Endothelial cell of umbilical vein (primary cell): ENCODE measurements at regions not wholly inside any gene's neighbourhood (a gene's known extent, or its start where the extent isn't known, plus 50 kb on each side); places are given as distances from the start of the nearest gene placed in this dataset.

Source experiments
- BruUV-seq: library from RNA; stranded (reverse); fragments of 400-500 nt; replicated peaks from 2 replicates; lab custom pipeline; 2021; lab: Mats Ljungman, UMichigan
- CTCF ChIA-PET: fragments of 300-600, 350-600 bp; sonication (Branson Sonifier 250); formaldehyde crosslinking; loops from one replicate; lab custom pipeline; 2021; ENCODE audit warnings: antibody characterized with exemption, inconsistent platforms; lab: Charles Lee
- POLR2A ChIA-PET: fragments of 300-600, 350-600 bp; sonication (Branson Sonifier 250); formaldehyde crosslinking; loops from one replicate; lab custom pipeline; 2021; ENCODE audit warnings: antibody characterized with exemption, inconsistent platforms; lab: Charles Lee
- DNase-seq: peaks from one replicate; pipeline ENCODE4 v3.0.0-alpha.2; 2011; ENCODE audit warnings: low read depth, low spot score
- FAIRE-seq: peaks from 2 replicates; lab custom pipeline; 2011; peaks lifted over from hg19 to GRCh38; lab: Jason Lieb, UNC
- H2AFZ ChIP-seq: 2 replicates; pipeline ENCODE4 v1.6.0; 2012; ENCODE audit warnings: low read depth, low read length, control low read depth, inconsistent platforms
- H3K27ac ChIP-seq: 2 replicates; pipeline ENCODE4 v1.5.1; 2011; ENCODE audit warnings: low read depth, mild to moderate bottlenecking, control low read depth, low read length, moderate library complexity; ENCODE audit not compliant: insufficient read depth
- H3K27me3 ChIP-seq, 2 experiments: 2 replicates each; pipeline versions ENCODE4 v1.6.0 to v1.6.1; 2011; ENCODE audit warnings: low read length in 2 of 2, mixed read lengths in 1 of 2; ENCODE audit not compliant: control insufficient read depth in 2 of 2, insufficient read depth in 2 of 2
- H3K36me3 ChIP-seq, 2 experiments: 2 replicates in 1 of 2; 3 replicates in 1 of 2; pipeline ENCODE4 v1.5.1; 2011; ENCODE audit warnings: low read length in 2 of 2, mild to moderate bottlenecking in 1 of 2, moderate library complexity in 1 of 2; ENCODE audit not compliant: control insufficient read depth in 2 of 2, insufficient read depth in 2 of 2; ENCODE audit errors: extremely low read depth in 1 of 2
- H3K4me1 ChIP-seq: 3 replicates; pipeline ENCODE4 v1.5.1; 2011; ENCODE audit warnings: mild to moderate bottlenecking, low read length; ENCODE audit not compliant: control insufficient read depth, insufficient read depth; ENCODE audit errors: extremely low read depth
- H3K4me2 ChIP-seq: 2 replicates; pipeline ENCODE4 v1.6.1; 2011; ENCODE audit warnings: low read length, control low read depth, mixed read lengths; ENCODE audit not compliant: insufficient read depth
- H3K4me3 ChIP-seq, 3 experiments: fragments of 200-600 bp in 1 of 3; sonication (generic), shearing (Covaris generic) in 1 of 3; replicated peaks in 1 of 3; 2 replicates each; pipeline ENCODE4 v1.5.1; 2011 to 2016; ENCODE audit warnings: control low read depth in 3 of 3, low read length in 3 of 3, mild to moderate bottlenecking in 2 of 3, inconsistent platforms in 1 of 3, low read depth in 1 of 3, moderate library complexity in 1 of 3; ENCODE audit not compliant: insufficient read depth in 1 of 3
- H3K79me2 ChIP-seq: 2 replicates; pipeline ENCODE4 v1.6.0; 2012; ENCODE audit warnings: low read length, inconsistent platforms; ENCODE audit not compliant: control insufficient read depth, insufficient read depth
- H3K9ac ChIP-seq: replicated peaks from 2 replicates; pipeline ENCODE3; 2011; ENCODE audit warnings: low read length, control low read depth; ENCODE audit not compliant: insufficient read depth; ENCODE audit errors: extremely low read depth
- H3K9me1 ChIP-seq: replicated peaks from 3 replicates; pipeline ENCODE4 v1.6.0; 2011; ENCODE audit warnings: mild to moderate bottlenecking, low read length; ENCODE audit not compliant: control insufficient read depth, insufficient read depth; ENCODE audit errors: extremely low read depth
- H3K9me3 ChIP-seq: replicated peaks from 2 replicates; pipeline ENCODE4 v1.5.1; 2012; ENCODE audit warnings: low read length, inconsistent platforms; ENCODE audit not compliant: control insufficient read depth, insufficient read depth
- H4K20me1 ChIP-seq: replicated peaks from 2 replicates; pipeline ENCODE3; 2011; ENCODE audit warnings: mild to moderate bottlenecking, low read length; ENCODE audit not compliant: control insufficient read depth, insufficient read depth; ENCODE audit errors: extremely low read depth
- CTCF ChIP-seq, 2 donors: IDR thresholded peaks; 1 replicate in 1 of 2; 2 replicates in 1 of 2; pipeline ENCODE4 v1.5.1; 2011; ENCODE audit warnings: low read length in 2 of 2, mild to moderate bottlenecking in 2 of 2, moderate library complexity in 2 of 2, control low read depth in 1 of 2, inconsistent platforms in 1 of 2, low read depth in 1 of 2; ENCODE audit not compliant: insufficient read depth in 1 of 2; ENCODE audit errors: extremely low read depth in 1 of 2
- EZH2 ChIP-seq: IDR thresholded peaks from 2 replicates; pipeline ENCODE4 v1.6.1; 2012; ENCODE audit warnings: borderline replicate concordance, low read depth, mild to moderate bottlenecking, moderate library complexity, low read length, inconsistent platforms; ENCODE audit not compliant: severe bottlenecking
- FOS ChIP-seq: IDR thresholded peaks from 2 replicates; pipeline ENCODE4 v1.6.1; 2011; ENCODE audit warnings: mild to moderate bottlenecking, low read length, moderate library complexity, borderline replicate concordance; ENCODE audit not compliant: insufficient read depth
- GATA2 ChIP-seq: IDR thresholded peaks from 2 replicates; pipeline ENCODE4 v1.7.0; 2011; ENCODE audit warnings: low read depth, mild to moderate bottlenecking, moderate library complexity, mixed read lengths, low read length; ENCODE audit not compliant: insufficient read length, insufficient read depth
- MAX ChIP-seq: IDR thresholded peaks from 2 replicates; pipeline ENCODE4 v1.6.1; 2011; ENCODE audit not compliant: insufficient read depth, insufficient read length
- POLR2A ChIP-seq: IDR thresholded peaks from 2 replicates; pipeline ENCODE4 v1.6.1; 2012; ENCODE audit warnings: low read depth, mild to moderate bottlenecking, control low read depth, low read length
- POLR2AphosphoS5 ChIP-seq: IDR thresholded peaks from 2 replicates; pipeline ENCODE4 v1.6.1; 2012; ENCODE audit warnings: low read depth, mild to moderate bottlenecking, control low read depth, low read length, moderate library complexity; ENCODE audit not compliant: insufficient read depth
- dilution Hi-C: fragments of 300-500 bp; cut with MboI; formaldehyde crosslinking; loops from one replicate; pipeline ENCODE4 v1.15.0; 2019; ENCODE audit warnings: low sequenced_read_pairs; ENCODE audit not compliant: extremely low pct_ligation_motif_present
- intact Hi-C: fragments of 100-400 bp; cut with micrococcal nuclease; formaldehyde crosslinking; loops from one replicate; pipeline ENCODE4 v1.10.0; 2022

GRCh38 chr10:121418126-121418777 is 180.0 kb downstream of the FGFR2 start:
- BruUV-seq = no TSS peak
- Histone ChIP-seq H4K20me1 (no peaks in the 10 kb centered on the region), H3K9me1 (no peaks in the 10 kb centered on the region), H3K79me2 (no peaks in the 10 kb centered on the region), H2AFZ (no peak overlapping the region), H3K4me3 (no peak overlapping the region), H3K9ac (no peak overlapping the region), H3K9me3 (peaks cover 8% of the 10 kb centered on the region), H3K4me1 (no peaks in the 10 kb centered on the region), H3K4me2 (no peak overlapping the region), H3K36me3 (no peaks in the 10 kb centered on the region), H3K27me3 (no peaks in the 10 kb centered on the region), H3K27ac (no peak overlapping the region)
- CTCF ChIA-PET = no interaction called here
- intact Hi-C loops = no loop called here
- no peak for DNase-seq
- FAIRE-seq = no peak
- TF ChIP-seq CTCF (IDR thresholded peaks at IDR 0.05; ENCODE audit: extremely low read depth in 1 of 2, insufficient read depth in 1 of 2, low read depth in 1 of 2, low read length in 2 of 2) (no peak), MAX (no peak), FOS (no peak), EZH2 (no peak), POLR2A (no peak), POLR2AphosphoS5 (no peak), GATA2 (no peak)
- dilution Hi-C loops = no loop called here
- POLR2A ChIA-PET = no interaction called here
